ENCODE measurements at regions not wholly inside any gene's neighbourhood (a gene's known extent, or its start where the extent isn't known, plus 50 kb on each side); places are given as distances from the start of the nearest gene placed in this dataset.

GRCh38 chr14:29054119-29054518 is 287.5 kb downstream of the FOXG1 start:
- no peaks in the 10 kb centered on the region for H3K27me3 ChIP-seq
- 24 to 37% (median 29%) methylated on average over 2 of the region's 2 CpGs for WGBS, 3 donors
- no peaks in the 10 kb centered on the region for H3K36me3 ChIP-seq
- TF ChIP-seq, protein P1, sequence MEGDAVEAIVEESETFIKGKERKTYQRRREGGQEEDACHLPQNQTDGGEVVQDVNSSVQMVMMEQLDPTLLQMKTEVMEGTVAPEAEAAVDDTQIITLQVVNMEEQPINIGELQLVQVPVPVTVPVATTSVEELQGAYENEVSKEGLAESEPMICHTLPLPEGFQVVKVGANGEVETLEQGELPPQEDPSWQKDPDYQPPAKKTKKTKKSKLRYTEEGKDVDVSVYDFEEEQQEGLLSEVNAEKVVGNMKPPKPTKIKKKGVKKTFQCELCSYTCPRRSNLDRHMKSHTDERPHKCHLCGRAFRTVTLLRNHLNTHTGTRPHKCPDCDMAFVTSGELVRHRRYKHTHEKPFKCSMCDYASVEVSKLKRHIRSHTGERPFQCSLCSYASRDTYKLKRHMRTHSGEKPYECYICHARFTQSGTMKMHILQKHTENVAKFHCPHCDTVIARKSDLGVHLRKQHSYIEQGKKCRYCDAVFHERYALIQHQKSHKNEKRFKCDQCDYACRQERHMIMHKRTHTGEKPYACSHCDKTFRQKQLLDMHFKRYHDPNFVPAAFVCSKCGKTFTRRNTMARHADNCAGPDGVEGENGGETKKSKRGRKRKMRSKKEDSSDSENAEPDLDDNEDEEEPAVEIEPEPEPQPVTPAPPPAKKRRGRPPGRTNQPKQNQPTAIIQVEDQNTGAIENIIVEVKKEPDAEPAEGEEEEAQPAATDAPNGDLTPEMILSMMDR (IDR thresholded peaks at IDR 0.05) = no peak
- TF ChIP-seq POLR2A (IDR thresholded peaks at IDR 0.05) = no peak
- no peak for TF ChIP-seq EP300 (IDR thresholded peaks at IDR 0.05)
- H3K27ac ChIP-seq = no peak overlapping the region
- intact Hi-C loops (cut with DNase I) = no loop called here
- DNase-seq = no peak
- no peaks in the 10 kb centered on the region for H3K9me3 ChIP-seq
- H3K4me1 ChIP-seq (ENCODE audit: insufficient read depth) = no peaks in the 10 kb centered on the region
- no peak overlapping the region for H3K4me3 ChIP-seq

DNA sequence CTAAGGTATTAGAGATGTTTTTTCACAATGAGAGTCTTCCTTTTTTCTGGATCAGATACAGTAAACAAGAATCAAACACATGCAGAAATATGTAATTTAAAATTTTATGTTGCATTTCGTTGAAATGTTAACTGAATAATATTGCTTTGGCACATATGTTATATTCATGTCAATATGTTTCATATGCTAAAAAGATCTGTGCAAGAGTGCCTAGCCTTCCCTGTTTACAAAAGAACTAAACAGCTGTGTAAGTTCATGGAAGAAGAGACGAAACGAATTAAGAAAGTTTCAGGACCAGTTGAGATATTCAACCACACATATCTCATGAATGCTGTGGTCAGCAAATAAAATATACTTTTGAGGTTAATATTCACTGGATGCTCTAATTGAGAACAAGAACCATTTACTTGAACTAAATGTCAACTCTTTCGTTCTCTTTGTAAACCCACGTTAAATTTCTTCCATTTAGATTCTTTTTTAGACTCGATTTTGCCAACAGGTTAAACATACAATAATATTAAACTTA is 289.5 kb downstream of the FOXG1 start:
- no peaks in the 10 kb centered on the region for H3K27me3 ChIP-seq
- no peak overlapping the region for H3K4me3 ChIP-seq
- H3K36me3 ChIP-seq = no peaks in the 10 kb centered on the region
- intact Hi-C loops (cut with DNase I) = no loop called here
- no peak overlapping the region for H3K27ac ChIP-seq
- H3K4me1 ChIP-seq (ENCODE audit: insufficient read depth) = no peaks in the 10 kb centered on the region
- WGBS, 3 donors = 47 to 70% (median 57%) methylated on average over 6 of the region's 6 CpGs
- TF ChIP-seq POLR2A (IDR thresholded peaks at IDR 0.05) = no peak
- TF ChIP-seq EP300 (IDR thresholded peaks at IDR 0.05) = no peak
- TF ChIP-seq, protein P1 (IDR thresholded peaks at IDR 0.05) = no peak
- H3K9me3 ChIP-seq = no peaks in the 10 kb centered on the region
- DNase-seq = no peak

- 77 to 86% (median 79%) methylated on average over 2 of the region's 2 CpGs for WGBS, 3 donors
- intact Hi-C loops (cut with DNase I) = no loop called here
Measured at GRCh38 chr14:29061702-29062101, 295.1 kb downstream of the FOXG1 start.

GRCh38 chr14:29062466-29062865 is 295.9 kb downstream of the FOXG1 start:
- intact Hi-C loops (cut with DNase I) = no loop called here
- 62 to 74% (median 65%) methylated on average over 6 of the region's 6 CpGs for WGBS, 3 donors
- TF ChIP-seq, protein P1 (IDR thresholded peaks at IDR 0.05) = no peak
- no peak for TF ChIP-seq POLR2A (IDR thresholded peaks at IDR 0.05)
- no peak for TF ChIP-seq EP300 (IDR thresholded peaks at IDR 0.05)
- Histone ChIP-seq H3K27ac (no peak overlapping the region), H3K4me1 (ENCODE audit: insufficient read depth) (no peaks in the 10 kb centered on the region), H3K36me3 (no peaks in the 10 kb centered on the region), H3K4me3 (no peak overlapping the region), H3K9me3 (no peaks in the 10 kb centered on the region), H3K27me3 (no peaks in the 10 kb centered on the region)
- no peak for DNase-seq

More at GRCh38 chr14:29061702-29062101, 295.1 kb downstream of the FOXG1 start:
- Histone ChIP-seq H3K27ac (no peak overlapping the region), H3K36me3 (no peaks in the 10 kb centered on the region), H3K4me1 (ENCODE audit: insufficient read depth) (no peaks in the 10 kb centered on the region), H3K27me3 (no peaks in the 10 kb centered on the region), H3K4me3 (no peak overlapping the region), H3K9me3 (no peaks in the 10 kb centered on the region)
- no peak for DNase-seq
- TF ChIP-seq EP300 (IDR thresholded peaks at IDR 0.05) (no peak), POLR2A (IDR thresholded peaks at IDR 0.05) (no peak)
- TF ChIP-seq, protein P1 (IDR thresholded peaks at IDR 0.05) = no peak
